HFFc6 (cell line): ENCODE measurements at regions not wholly inside any gene's neighbourhood (a gene's known extent, or its start where the extent isn't known, plus 50 kb on each side); places are given as distances from the start of the nearest gene placed in this dataset.

Experiments used
- DNase-seq: peaks from one replicate; pipeline ENCODE4 v3.0.0-alpha.2; 2018
- H3K27ac Mint-ChIP-seq: 2 replicates; pipeline ENCODE4 v1.8.0; 2020; ENCODE audit warnings: mild to moderate bottlenecking, mixed read lengths
- H3K27me3 Mint-ChIP-seq: 2 replicates; pipeline ENCODE4 v1.8.0; 2021; ENCODE audit warnings: mild to moderate bottlenecking, moderate library complexity, mixed read lengths; ENCODE audit not compliant: insufficient read depth
- H3K36me3 Mint-ChIP-seq: 2 replicates; pipeline ENCODE4 v1.8.0; 2021; ENCODE audit warnings: low read depth, mixed read lengths
- H3K4me1 Mint-ChIP-seq: 2 replicates; pipeline ENCODE4 v1.8.0; 2020; ENCODE audit warnings: low read depth, mixed read lengths
- H3K4me3 Mint-ChIP-seq: 2 replicates; pipeline ENCODE4 v1.8.0; 2020; ENCODE audit warnings: mild to moderate bottlenecking, moderate library complexity, mixed read lengths
- H3K9me3 Mint-ChIP-seq: 2 replicates; pipeline ENCODE4 v1.8.0; 2020; ENCODE audit warnings: mild to moderate bottlenecking, mixed read lengths
- TF ChIP-seq, protein P1 (sequence below): fragments of 200-600 bp; sonication (generic); IDR thresholded peaks from 2 replicates; pipeline ENCODE4 v1.5.0; 2021; ENCODE audit warnings: antibody characterized with exemption, mild to moderate bottlenecking

DNA sequence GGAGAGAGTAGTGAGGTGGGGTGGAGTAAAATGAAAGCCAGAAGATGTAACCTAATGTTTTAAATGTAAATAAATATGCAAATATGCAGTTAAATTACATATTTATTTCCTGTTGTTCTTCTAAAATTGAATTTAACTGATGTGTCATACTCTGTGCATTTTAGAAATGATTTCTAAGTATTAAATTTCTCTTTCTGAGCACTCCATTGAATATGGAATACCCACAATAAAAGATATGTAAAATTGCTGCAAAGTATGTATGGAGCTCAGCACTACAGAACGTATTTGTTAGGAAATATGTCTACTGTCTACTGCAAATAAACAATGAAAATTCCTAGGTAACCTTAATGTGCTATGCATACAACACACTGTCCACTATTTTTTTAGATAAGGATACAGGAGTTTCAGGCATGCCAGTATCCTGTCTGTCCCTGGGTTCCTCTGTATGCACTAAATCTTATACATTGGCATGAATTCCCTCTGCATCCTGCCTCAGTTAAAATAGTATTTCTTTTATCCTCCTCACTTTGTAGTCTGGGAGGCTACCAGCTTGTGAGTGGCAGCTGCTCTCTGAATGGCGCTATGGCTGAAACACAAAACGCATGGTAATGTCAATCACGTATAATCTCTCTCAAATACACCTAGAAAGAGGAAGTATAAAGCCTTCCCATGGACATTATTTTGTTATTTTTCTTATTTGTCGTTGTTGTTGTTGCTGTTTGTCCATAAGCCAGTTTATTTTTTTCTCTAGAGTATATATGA, 579.5 kb downstream of the PYDC2 start:
- H3K36me3 Mint-ChIP-seq, result no peaks in the 10 kb centered on the region; the same call in 1 of the 2 replicates
- peaks cover 9% of the 10 kb centered on the region; the same call in 1 of the 2 replicates for H3K4me1 Mint-ChIP-seq
- TF ChIP-seq, protein P1, sequence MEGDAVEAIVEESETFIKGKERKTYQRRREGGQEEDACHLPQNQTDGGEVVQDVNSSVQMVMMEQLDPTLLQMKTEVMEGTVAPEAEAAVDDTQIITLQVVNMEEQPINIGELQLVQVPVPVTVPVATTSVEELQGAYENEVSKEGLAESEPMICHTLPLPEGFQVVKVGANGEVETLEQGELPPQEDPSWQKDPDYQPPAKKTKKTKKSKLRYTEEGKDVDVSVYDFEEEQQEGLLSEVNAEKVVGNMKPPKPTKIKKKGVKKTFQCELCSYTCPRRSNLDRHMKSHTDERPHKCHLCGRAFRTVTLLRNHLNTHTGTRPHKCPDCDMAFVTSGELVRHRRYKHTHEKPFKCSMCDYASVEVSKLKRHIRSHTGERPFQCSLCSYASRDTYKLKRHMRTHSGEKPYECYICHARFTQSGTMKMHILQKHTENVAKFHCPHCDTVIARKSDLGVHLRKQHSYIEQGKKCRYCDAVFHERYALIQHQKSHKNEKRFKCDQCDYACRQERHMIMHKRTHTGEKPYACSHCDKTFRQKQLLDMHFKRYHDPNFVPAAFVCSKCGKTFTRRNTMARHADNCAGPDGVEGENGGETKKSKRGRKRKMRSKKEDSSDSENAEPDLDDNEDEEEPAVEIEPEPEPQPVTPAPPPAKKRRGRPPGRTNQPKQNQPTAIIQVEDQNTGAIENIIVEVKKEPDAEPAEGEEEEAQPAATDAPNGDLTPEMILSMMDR, result no peak

DNA sequence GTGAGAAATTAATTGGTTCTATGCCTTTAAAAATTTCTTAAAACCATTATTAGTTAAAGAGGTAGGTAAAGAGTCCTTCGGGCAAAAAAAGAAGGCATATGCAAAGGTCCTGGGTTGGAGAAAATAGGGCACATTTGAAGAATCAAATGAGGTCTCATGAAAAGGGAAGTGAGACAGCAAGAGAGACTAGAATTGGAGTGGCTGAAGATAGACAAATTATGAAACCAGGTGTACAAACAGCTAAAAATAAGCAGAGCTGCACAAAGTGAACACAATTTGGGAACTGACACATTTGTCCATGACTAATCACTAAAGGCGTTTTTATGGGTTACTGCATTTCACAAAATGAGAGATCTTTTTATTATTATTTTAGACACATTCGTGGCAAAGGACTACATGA, 581.2 kb downstream of the PYDC2 start:
- TF ChIP-seq, protein P1, result no peak
- DNase-seq, result no peak
- Mint-ChIP-seq H3K27me3 (no peaks in the 10 kb centered on the region), H3K9me3 (peaks cover 9% of the 10 kb centered on the region; the same call in 1 of the 2 replicates), H3K4me3 (no peak overlapping the region), H3K36me3 (no peaks in the 10 kb centered on the region; the same call in 1 of the 2 replicates), H3K4me1 (peaks cover 9% of the 10 kb centered on the region; the same call in 1 of the 2 replicates), H3K27ac (no peak overlapping the region)

More for the DNA sequence above, 579.5 kb downstream of the PYDC2 start:
- Mint-ChIP-seq H3K9me3 (no peaks in the 10 kb centered on the region; the same call in 1 of the 2 replicates), H3K4me3 (no peak overlapping the region; the same call in 1 of the 2 replicates), H3K27ac (no peak overlapping the region), H3K27me3 (no peaks in the 10 kb centered on the region)
- DNase-seq, result no peak

DNA sequence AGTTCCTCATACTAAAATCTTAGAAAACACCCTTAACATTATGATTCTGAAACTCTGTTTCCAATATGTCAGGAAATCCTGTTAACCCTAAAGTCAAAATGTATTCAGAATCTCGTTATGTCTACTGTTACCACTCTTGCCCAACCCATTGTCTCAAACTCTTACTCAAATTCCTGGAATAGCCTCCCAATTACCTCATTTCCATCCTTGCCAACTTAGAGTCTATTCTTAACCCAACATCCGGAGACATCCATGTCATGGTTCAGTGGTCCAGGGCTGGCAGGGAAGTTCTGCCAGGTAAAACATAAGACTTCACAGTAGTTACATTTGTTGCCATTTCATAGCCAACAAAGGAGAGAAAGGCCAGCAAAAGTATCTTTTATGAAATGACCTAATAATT, 593.9 kb downstream of the PYDC2 start:
- H3K9me3 Mint-ChIP-seq, result peaks cover 5% of the 10 kb centered on the region; the same call in 1 of the 2 replicates
- H3K36me3 Mint-ChIP-seq, result no peaks in the 10 kb centered on the region
- TF ChIP-seq, protein P1, result no peak
- H3K4me1 Mint-ChIP-seq, result peaks cover 5% of the 10 kb centered on the region; the same call in 1 of the 2 replicates
- no peaks in the 10 kb centered on the region; the same call in 1 of the 2 replicates for H3K27me3 Mint-ChIP-seq
- no peak for DNase-seq
- H3K4me3 Mint-ChIP-seq, result no peak overlapping the region
- no peak overlapping the region for H3K27ac Mint-ChIP-seq

DNA sequence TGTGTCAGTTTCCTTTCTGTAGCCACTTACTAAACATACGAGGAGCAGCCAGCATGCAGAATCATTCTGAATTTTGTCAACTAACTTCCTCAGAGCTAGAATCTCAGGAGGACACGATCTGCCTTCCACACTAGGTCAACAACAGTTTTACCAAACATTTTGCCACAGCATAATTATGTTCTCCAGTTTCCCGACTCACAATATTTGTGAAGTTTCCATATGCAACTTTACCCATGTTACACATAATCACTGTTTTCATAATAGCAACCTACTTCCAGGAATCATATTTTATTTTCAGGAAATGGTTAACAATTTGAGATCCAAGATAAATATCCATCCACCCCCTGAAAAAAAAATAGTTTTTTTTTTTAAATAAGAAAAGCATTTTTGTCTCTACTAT, 595.0 kb downstream of the PYDC2 start:
- H3K27ac Mint-ChIP-seq, result no peak overlapping the region
- no peak overlapping the region for H3K4me3 Mint-ChIP-seq
- no peaks in the 10 kb centered on the region; the same call in 1 of the 2 replicates for H3K27me3 Mint-ChIP-seq
- H3K9me3 Mint-ChIP-seq, result peaks cover 5% of the 10 kb centered on the region; the same call in 1 of the 2 replicates
- H3K36me3 Mint-ChIP-seq, result no peaks in the 10 kb centered on the region
- DNase-seq, result no peak
- TF ChIP-seq, protein P1, result no peak
- peaks cover 5% of the 10 kb centered on the region; the same call in 1 of the 2 replicates for H3K4me1 Mint-ChIP-seq

DNA sequence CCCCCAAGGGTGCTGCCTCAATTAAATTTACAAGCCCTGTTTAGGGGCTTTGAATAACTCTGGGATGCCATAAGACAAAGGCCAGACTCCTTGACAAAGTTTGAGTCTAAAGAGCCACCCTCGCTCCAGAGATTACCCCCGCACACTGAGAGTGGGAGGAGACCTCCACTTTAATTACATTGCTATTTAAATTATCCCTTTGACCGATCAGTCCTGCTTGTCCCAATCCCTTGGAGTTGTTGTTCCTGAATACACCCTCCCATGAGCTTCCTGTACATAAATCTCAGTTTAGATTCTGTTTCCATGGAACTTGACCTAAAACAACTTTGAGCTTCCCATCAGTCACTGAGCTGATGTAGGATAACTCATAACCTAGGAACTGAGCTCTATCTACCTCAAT, 596.3 kb downstream of the PYDC2 start:
- H3K9me3 Mint-ChIP-seq, result peaks cover 5% of the 10 kb centered on the region; the same call in 1 of the 2 replicates
- no peak overlapping the region for H3K27ac Mint-ChIP-seq
- peaks cover 9% of the 10 kb centered on the region; the same call in 1 of the 2 replicates for H3K4me1 Mint-ChIP-seq
- TF ChIP-seq, protein P1, result no peak
- no peak overlapping the region for H3K4me3 Mint-ChIP-seq
- H3K27me3 Mint-ChIP-seq, result no peaks in the 10 kb centered on the region; the same call in 1 of the 2 replicates
- no peak for DNase-seq
- no peaks in the 10 kb centered on the region for H3K36me3 Mint-ChIP-seq
